Activated CD4-positive, CD25-positive, alpha-beta regulatory T cell treated with anti-CD3 and anti-CD28 coated beads, Interleukin-2, amount 50 U/mL, for 24 hours (primary cell): ENCODE measurements at regions not wholly inside any gene's neighbourhood (a gene's known extent, or its start where the extent isn't known, plus 50 kb on each side); places are given as distances from the start of the nearest gene placed in this dataset.
"Not testable (repeated sequence)": the region's sequence is repeated elsewhere in the genome, so short reads cannot be mapped to it uniquely, and the experiment has no call there.

Experiments
- ATAC-seq, 2 donors: fragments of 150-1000 bp; cut with Tn5 transposase; one replicate each; pipeline ENCODE4 v1.10.0; 2021; ENCODE audit warnings: mild to moderate bottlenecking in 1 of 2, moderate library complexity in 1 of 2

GRCh38 chr1:90864681-90865080, 147.6 kb upstream of the BARHL2 start:
- no peak for ATAC-seq

DNA sequence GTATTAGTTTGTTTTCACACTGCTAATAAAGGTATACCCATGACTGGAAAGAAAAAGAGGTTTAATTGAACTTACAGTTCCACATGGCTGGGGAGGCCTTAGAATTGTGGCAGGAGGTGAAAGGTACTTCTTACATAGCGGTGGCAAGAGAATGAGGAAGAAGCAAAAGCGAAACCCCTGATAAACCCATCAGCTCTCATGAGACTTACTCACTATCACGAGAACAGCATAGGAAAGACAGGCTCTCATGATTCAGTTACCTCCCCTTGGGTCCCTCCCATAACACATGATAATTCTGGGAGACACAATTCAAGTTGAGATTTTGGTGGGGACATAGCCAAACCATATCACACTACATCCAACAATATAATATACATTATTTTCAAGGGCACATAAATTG, 145.7 kb upstream of the BARHL2 start:
- ATAC-seq, result no peak

GRCh38 chr1:90861421-90861820, 144.3 kb upstream of the BARHL2 start:
- ATAC-seq, result not testable (repeated sequence)

GRCh38 chr1:90856463-90857007, 139.4 kb upstream of the BARHL2 start:
- no peak for ATAC-seq

GRCh38 chr1:90854397-90854924, 137.4 kb upstream of the BARHL2 start:
- no peak for ATAC-seq

GRCh38 chr1:90851711-90852050, 134.6 kb upstream of the BARHL2 start:
- ATAC-seq, result no peak

DNA sequence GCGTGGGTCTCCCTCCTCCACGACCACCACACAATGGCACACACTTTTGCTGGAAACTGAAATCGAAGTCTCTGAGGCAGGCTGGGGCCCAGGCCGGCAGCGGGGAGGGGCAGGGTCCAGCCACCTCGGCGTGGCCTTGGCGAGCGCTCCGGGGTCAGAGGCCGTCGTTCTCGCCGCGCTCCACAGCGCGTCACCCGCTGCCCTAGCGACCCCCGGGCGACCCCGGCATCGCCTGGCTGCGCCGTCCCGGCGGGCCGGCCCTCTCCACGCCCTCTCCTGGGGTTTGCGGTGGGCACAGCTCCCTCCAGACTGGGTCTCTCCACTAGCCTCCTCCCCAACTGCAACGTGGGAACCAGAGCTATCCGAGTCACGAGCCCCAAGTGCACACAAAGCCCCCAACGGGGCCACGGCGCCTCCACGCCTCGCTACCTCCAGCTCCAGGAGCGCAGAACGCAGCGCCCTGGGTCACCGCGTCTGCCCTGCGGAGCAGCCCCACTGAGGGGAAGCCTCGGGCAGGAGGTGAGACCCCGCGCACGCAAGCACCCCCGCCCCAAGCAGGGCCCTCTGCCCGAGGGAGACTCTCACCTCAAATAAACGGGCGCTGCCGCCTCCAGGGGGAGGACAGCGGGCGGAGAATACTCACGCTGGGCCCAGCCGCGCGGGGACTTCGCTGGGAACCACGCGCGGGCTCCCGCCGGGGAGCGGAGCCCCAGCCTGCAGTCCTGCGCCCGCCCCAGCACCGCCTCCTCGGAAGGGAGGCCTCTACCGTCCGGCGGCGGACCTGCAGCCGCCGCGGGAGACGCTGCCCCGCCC, 134.0 kb upstream of the BARHL2 start:
- peak; percentile 95 for ATAC-seq

DNA sequence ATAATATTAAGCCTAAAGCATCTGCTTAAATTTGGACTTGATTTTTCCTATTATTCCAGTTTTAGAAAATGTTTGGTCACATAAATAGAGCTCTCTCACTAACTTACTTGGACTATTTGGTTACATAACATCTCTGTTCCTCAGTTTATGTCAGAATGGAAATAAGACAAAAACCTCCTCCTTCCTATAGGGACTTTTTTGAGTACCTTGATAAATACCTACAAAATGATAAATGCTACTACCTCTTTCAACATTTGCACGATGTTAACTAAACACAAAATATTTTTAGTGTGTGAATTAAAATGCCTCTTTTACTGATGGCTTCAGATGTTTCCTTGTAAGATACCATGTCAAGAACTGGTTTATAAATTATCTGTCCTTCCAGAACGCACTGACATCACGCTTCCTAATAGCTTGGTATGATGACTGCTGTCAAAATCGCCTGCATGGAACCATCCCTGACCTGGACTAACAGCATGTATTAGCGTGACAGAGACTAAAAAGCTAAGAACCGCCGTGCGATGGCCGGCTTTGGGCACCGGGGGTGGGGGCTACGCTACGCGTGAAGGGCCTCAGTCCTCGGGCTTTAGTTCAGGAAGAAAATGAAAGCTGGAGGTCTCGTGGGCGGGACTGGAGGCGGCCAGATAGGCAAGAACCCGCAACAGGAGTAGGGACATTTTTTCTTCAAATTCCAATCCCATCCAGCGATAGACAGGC, 133.2 kb upstream of the BARHL2 start:
- no peak for ATAC-seq

DNA sequence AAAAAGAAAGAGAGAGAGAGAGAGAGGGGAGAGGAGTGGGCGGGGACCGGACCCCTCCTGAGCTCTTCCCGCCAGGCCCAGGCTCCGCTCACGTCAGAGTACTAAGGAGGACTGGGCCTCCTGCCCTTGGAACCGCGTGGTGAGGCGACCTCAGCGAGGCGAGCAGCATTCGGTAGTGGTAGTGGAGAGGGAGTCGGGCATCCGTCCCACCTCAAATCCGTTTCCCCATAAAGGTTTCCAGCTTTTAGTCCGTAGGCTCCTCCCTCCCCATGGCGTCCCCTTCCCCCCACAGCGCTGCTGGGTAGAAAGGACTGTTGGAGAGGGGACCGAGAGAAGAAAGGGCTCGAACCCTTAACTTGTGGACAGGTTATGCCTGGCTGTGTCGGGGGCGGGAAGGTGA, 124.4 kb upstream of the BARHL2 start:
- no peak for ATAC-seq

DNA sequence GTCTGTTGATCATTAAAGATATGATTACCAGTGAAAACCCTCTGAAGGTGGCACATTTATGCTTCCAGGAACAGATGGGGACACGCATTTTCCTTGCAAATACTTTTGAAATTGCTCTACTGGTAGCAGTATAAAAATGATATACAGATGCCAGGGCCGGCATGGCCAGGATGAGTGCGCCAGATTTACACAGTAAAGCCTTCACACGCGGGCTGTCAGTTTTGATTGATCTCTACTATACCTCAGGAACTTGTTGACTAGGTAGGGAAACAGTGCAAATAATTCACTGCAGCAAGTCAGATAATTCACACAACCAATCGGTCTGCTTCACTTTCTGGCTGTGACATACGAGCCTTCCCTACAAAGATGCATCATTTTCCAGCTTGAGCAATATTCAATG, 123.2 kb upstream of the BARHL2 start:
- no peak for ATAC-seq

- ATAC-seq, result no peak
Measured at GRCh38 chr1:90839323-90839722, 122.2 kb upstream of the BARHL2 start.

DNA sequence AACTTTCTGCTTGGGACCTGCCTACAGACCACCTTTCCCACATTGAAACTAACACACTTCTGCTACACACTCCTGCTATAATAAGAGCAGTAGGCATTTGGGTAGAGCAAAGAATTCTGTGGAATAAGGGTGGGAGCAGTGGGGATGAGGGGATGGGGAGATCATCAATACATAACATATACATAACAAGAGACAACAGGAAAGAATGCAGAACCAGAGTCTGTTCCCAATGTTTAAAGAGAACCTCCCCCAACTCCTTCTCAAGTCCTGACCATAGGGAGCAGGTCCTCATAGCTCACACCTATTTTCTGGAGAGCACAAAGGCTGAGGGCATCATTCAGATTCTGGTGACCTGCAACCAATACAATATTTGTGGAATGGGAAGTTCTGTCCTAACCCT, 121.6 kb upstream of the BARHL2 start:
- no peak for ATAC-seq

GRCh38 chr1:90837420-90837819, 120.3 kb upstream of the BARHL2 start:
- ATAC-seq, result no peak

DNA sequence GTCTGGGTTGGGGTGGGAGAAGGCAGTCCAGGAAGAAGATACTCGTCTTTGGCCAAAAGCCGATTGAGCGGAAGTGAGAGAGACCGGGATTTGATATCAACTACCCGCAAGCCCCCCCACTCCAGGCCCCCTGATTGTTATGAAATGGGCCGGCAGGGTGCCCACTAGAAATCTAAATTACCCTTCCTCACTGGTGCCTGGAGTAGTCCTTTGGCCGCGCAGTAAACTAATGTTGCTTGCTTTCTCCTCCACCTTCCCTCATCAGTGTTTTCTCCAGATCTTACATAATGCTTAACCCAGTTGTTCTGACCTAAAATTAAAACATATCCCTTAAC, 119.2 kb upstream of the BARHL2 start:
- ATAC-seq, result no peak

- ATAC-seq, result no peak
Measured at GRCh38 chr1:90835661-90836344, 118.7 kb upstream of the BARHL2 start.

GRCh38 chr1:90834886-90835660, 118.0 kb upstream of the BARHL2 start:
- peak; percentile 40 to 43 for ATAC-seq

DNA sequence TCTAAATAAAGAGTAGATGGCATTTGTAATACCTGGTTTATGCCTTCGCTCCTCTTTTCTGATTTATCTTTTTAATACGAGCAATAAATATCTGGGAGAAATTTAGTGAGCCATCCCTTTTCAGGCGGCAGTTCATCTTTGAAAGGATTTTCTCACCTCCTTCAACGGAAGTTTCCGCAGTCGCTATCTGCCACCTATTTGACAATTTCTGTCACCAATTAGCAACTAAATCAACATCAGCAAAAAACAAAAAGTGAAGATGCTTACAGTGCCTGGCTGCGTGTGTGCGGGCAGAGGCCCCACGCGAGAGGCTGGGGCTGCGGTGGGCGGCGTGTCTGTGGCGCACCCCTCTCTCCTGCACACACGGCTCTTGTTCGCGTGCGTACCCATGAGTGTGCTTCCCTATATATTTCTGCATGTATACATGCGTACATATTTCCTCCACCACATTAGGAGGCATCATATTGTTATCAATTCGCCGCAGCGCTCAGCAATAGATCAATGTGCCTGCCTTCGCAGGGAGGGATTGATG, 117.3 kb upstream of the BARHL2 start:
- no peak for ATAC-seq

DNA sequence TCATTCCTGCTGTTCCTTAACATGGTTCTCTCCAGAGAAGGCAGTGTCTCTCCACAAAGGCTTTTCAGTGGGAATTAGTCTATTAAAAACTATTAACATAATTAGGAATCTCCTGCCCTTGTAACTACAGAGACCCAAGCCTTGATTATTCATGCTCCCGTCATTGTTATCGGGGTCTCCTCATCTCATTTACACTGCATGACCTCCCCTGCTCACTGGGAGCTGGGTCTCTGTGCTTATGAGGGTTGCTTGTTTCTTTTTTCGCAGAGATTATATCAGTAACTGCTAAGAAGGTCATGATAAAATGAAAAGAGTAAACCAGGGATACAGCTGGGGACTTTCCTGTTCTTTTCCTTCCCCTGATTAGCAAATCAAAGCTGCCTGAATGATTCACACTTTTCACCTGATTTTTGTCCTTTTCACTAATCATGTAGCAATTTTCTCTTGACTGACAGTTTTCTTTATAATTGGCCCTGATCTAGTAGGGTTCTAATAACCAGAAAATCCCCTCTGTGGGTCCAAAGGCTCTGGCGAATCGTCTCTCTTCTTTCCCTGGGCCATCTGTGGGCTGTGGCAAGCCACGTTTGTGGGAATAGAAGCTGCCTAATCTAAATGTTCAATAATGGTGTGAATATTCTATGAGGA, 116.5 kb upstream of the BARHL2 start:
- no peak for ATAC-seq

- no peak for ATAC-seq
Measured at GRCh38 chr1:90831910-90832309, 114.8 kb upstream of the BARHL2 start.

- ATAC-seq, result no peak
Measured at GRCh38 chr1:90826834-90827233, 109.7 kb upstream of the BARHL2 start.

DNA sequence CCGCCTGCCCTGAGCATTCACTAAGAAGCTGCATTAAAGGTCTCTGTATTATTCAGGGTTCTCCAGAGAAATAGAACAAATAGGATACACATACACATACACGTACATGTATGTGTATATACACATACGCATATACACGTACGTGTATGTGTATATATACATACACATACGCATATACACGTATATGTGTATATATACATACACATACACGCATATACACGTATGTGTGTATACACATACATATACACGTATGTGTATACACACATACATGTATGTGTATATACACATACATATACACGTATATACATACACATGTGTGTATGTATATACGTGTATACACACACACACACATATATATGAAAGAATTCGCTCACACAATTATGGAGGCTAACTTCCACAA, 108.9 kb upstream of the BARHL2 start:
- no peak for ATAC-seq

DNA sequence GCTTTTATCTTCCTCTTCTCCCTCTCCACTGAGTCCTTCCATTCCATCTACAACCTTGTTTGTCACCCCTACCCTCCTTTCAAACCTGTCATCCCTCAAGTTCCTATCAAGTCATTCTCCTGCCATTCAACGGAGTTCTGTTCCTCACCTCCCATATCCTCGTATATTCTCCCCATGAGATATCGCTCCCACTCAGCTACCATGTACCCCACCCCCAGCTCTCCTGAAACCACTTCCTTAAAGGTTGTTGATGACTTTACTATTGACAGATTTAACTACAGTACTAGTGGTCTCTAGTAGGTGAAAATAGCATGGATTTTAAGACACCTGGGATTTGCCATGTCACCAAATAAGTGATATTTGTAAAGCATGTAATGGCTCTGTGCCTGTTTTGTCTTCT, 107.4 kb upstream of the BARHL2 start:
- no peak for ATAC-seq
